Glutamatergic neuron (in vitro differentiated cells): ENCODE measurements at regions not wholly inside any gene's neighbourhood (a gene's known extent, or its start where the extent isn't known, plus 50 kb on each side); places are given as distances from the start of the nearest gene placed in this dataset.

ENCODE experiments used
- DNase-seq: peaks from one replicate; pipeline ENCODE4 v3.0.0; 2022
- H3K27ac Mint-ChIP-seq: one replicate; pipeline ENCODE4 v1.8.0; 2020; ENCODE audit warnings: mild to moderate bottlenecking, mixed read lengths, inconsistent platforms; ENCODE audit not compliant: unreplicated experiment
- H3K27me3 Mint-ChIP-seq: one replicate; pipeline ENCODE4 v1.8.0; 2020; ENCODE audit warnings: mild to moderate bottlenecking, moderate library complexity, mixed read lengths, inconsistent platforms; ENCODE audit not compliant: unreplicated experiment
- H3K36me3 Mint-ChIP-seq: one replicate; pipeline ENCODE4 v1.8.0; 2020; ENCODE audit warnings: mild to moderate bottlenecking, mixed read lengths, inconsistent platforms; ENCODE audit not compliant: unreplicated experiment
- H3K4me1 Mint-ChIP-seq: one replicate; pipeline ENCODE4 v1.8.0; 2020; ENCODE audit warnings: mild to moderate bottlenecking, low read depth, mixed read lengths, inconsistent platforms; ENCODE audit not compliant: unreplicated experiment
- H3K4me3 Mint-ChIP-seq: one replicate; pipeline ENCODE4 v1.8.0; 2020; ENCODE audit warnings: mild to moderate bottlenecking, mixed read lengths, inconsistent platforms; ENCODE audit not compliant: unreplicated experiment
- H3K9me3 Mint-ChIP-seq: one replicate; pipeline ENCODE4 v1.8.0; 2020; ENCODE audit warnings: mild to moderate bottlenecking, moderate library complexity, mixed read lengths, inconsistent platforms; ENCODE audit not compliant: unreplicated experiment
- TF ChIP-seq, protein P1 (sequence below): fragments of 200-600 bp; sonication (generic); IDR thresholded peaks from one replicate; pipeline ENCODE4 v1.5.0; 2021; ENCODE audit not compliant: partially characterized antibody, unreplicated experiment

DNA sequence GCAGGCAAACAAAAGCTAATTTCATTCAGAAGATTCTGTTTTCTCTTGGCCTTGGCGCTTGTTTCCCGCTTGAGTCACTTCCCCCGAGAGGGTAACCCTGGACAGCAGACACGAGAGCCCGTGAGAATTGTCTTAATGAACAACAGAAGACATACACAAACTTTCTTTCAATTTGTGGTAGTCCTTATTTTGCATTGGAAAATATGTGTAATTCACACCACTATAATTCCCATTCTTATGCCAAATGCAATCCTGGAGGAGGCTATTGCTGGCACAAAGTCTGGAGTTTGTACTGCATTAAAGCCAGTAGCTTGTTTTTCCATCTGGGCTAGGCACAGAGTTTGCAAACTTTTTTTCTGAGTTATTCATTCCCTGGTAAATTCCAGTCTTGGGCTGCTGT is 109.8 kb upstream of the IVNS1ABP start:
- peaks cover 2% of the 10 kb centered on the region for H3K9me3 Mint-ChIP-seq
- H3K4me3 Mint-ChIP-seq, result no peak overlapping the region
- no peak overlapping the region for H3K27ac Mint-ChIP-seq
- H3K4me1 Mint-ChIP-seq, result peaks cover 20% of the 10 kb centered on the region
- DNase-seq, result no peak
- no peaks in the 10 kb centered on the region for H3K27me3 Mint-ChIP-seq
- TF ChIP-seq, protein P1, sequence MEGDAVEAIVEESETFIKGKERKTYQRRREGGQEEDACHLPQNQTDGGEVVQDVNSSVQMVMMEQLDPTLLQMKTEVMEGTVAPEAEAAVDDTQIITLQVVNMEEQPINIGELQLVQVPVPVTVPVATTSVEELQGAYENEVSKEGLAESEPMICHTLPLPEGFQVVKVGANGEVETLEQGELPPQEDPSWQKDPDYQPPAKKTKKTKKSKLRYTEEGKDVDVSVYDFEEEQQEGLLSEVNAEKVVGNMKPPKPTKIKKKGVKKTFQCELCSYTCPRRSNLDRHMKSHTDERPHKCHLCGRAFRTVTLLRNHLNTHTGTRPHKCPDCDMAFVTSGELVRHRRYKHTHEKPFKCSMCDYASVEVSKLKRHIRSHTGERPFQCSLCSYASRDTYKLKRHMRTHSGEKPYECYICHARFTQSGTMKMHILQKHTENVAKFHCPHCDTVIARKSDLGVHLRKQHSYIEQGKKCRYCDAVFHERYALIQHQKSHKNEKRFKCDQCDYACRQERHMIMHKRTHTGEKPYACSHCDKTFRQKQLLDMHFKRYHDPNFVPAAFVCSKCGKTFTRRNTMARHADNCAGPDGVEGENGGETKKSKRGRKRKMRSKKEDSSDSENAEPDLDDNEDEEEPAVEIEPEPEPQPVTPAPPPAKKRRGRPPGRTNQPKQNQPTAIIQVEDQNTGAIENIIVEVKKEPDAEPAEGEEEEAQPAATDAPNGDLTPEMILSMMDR, result no peak
- no peaks in the 10 kb centered on the region for H3K36me3 Mint-ChIP-seq

DNA sequence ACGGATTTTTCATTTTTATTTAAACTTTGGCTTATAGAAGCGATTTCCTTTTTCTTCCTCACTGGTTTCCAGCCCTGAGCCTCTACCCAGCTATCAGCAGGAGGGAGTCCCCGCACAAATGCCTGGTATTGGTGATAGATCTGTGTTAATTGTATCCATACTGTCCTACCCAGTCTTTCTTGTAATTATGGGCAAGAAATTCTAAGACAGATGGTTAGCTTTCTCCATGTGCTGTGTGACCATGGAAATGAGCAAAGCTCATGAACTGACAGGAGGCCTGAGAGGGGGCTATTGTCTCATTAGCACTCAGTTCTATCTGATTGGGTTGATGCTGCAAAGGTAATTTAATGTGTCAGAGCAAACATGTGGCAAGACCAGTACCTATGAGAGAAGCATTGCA is 108.1 kb upstream of the IVNS1ABP start:
- peaks cover 2% of the 10 kb centered on the region for H3K9me3 Mint-ChIP-seq
- no peak overlapping the region for H3K4me3 Mint-ChIP-seq
- H3K4me1 Mint-ChIP-seq, result peaks cover 23% of the 10 kb centered on the region
- TF ChIP-seq, protein P1, result no peak
- H3K27me3 Mint-ChIP-seq, result no peaks in the 10 kb centered on the region
- no peaks in the 10 kb centered on the region for H3K36me3 Mint-ChIP-seq
- DNase-seq, result no peak
- H3K27ac Mint-ChIP-seq, result peak overlapping the region; percentile 4

DNA sequence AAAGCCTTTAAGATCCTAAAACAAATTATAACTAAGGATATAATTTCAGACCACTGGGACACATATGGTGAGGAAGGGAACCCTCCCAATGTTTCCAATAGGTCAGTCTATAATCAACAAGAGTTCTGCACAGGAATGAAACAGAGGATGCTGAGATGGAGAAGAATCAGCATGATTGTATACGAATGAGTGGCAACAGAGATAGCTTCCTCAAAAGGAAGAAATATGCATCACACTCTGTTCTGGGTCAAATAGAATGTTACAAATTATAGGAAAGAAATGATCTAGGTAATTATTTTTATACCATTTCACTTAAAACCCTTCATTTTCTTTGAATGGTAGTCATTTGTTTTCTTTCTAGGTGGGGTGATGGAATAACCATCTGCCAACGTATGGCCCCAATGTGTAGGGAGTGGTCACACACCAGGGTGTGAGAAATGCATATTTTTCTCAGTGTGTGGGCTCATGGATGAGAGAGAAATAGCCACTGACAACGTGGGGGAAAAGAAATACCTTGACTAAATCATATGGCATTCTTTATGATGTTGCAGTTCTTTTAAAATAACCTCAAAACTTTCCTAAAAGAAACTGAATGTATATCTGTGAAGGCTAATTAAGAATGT is 104.6 kb upstream of the IVNS1ABP start:
- DNase-seq, result no peak
- H3K4me1 Mint-ChIP-seq, result peaks cover 26% of the 10 kb centered on the region
- H3K9me3 Mint-ChIP-seq, result no peaks in the 10 kb centered on the region
- H3K27me3 Mint-ChIP-seq, result no peaks in the 10 kb centered on the region
- TF ChIP-seq, protein P1, result no peak
- no peaks in the 10 kb centered on the region for H3K36me3 Mint-ChIP-seq
- no peak overlapping the region for H3K27ac Mint-ChIP-seq
- H3K4me3 Mint-ChIP-seq, result no peak overlapping the region

DNA sequence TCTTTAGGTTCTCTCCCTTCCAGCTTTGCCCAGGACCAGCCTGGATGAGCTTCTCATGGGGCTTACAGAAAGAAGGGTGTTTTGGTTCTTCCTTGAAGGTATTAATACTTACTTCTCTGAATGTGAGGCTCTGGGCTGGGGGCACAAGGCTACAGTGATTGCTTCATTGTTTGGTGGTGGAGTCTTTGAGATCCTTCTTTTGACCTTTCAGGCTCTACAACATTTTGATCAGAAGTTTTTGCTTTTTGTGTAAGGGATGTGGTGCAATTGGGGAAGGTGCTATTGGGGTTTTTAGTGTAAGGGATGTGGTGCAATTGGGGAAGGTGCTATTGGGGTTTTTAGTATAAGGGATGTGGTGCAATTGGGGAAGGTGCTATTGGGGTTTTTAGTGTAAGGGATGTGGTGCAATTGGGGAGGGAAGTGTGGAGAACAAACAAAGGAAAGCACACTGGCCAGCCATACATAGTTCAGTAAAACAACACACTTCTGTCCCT is 103.6 kb upstream of the IVNS1ABP start:
- no peaks in the 10 kb centered on the region for H3K27me3 Mint-ChIP-seq
- H3K4me3 Mint-ChIP-seq, result no peak overlapping the region
- no peak for DNase-seq
- no peaks in the 10 kb centered on the region for H3K9me3 Mint-ChIP-seq
- TF ChIP-seq, protein P1, result no peak
- H3K4me1 Mint-ChIP-seq, result peaks cover 18% of the 10 kb centered on the region
- no peak overlapping the region for H3K27ac Mint-ChIP-seq
- no peaks in the 10 kb centered on the region for H3K36me3 Mint-ChIP-seq

DNA sequence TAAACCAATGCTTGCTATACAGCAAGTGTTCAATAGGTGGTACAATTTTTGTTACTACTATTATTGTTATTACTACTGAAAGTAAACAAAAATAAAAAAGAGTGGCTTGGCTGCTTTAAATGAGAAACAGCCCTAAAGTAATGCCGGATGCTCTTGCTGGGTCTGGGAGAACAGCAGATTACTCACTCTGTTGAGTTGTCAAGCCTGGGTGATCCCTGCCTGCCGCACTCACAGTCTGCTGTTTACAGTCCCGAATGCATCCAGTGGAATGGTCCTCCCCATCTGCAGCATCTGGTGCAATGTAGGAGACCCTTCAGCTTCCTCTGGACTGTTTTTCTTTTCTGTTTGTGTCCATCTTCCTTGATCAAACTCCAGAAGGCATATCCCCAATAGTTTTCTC is 102.7 kb upstream of the IVNS1ABP start:
- no peak overlapping the region for H3K4me3 Mint-ChIP-seq
- TF ChIP-seq, protein P1, result no peak
- no peaks in the 10 kb centered on the region for H3K36me3 Mint-ChIP-seq
- H3K27me3 Mint-ChIP-seq, result no peaks in the 10 kb centered on the region
- H3K27ac Mint-ChIP-seq, result no peak overlapping the region
- H3K4me1 Mint-ChIP-seq, result peaks cover 11% of the 10 kb centered on the region
- H3K9me3 Mint-ChIP-seq, result no peaks in the 10 kb centered on the region
- no peak for DNase-seq
